GM10266 (cell line): ENCODE measurements at regions not wholly inside any gene's neighbourhood (a gene's known extent, or its start where the extent isn't known, plus 50 kb on each side); places are given as distances from the start of the nearest gene placed in this dataset.

Experiments used
- DNase-seq: peaks from one replicate; pipeline ENCODE4 v3.0.0; 2012; ENCODE audit errors: extremely low spot score
- CTCF ChIP-seq: IDR thresholded peaks from 2 replicates; pipeline ENCODE4 v1.5.1; 2012; ENCODE audit warnings: mild to moderate bottlenecking, low read depth; ENCODE audit not compliant: control insufficient read depth, insufficient read depth; ENCODE audit errors: missing control alignments

- DNase-seq: no peak
- no peak for TF ChIP-seq CTCF
Observed at GRCh38 chr9:80231318-80232236, 659.8 kb downstream of the TLE4 start.

- TF ChIP-seq CTCF: no peak
Observed at GRCh38 chr9:80223897-80224296, 652.1 kb downstream of the TLE4 start.

GRCh38 chr9:80222466-80223169 lies 650.9 kb downstream of the TLE4 start:
- no peak for DNase-seq
- TF ChIP-seq CTCF: no peak

More at GRCh38 chr9:80223897-80224296, 652.1 kb downstream of the TLE4 start:
- DNase-seq: no peak

GRCh38 chr9:80218328-80218727 lies 646.6 kb downstream of the TLE4 start:
- TF ChIP-seq CTCF: no peak
- no peak for DNase-seq

GRCh38 chr9:80213613-80214012 lies 641.8 kb downstream of the TLE4 start:
- DNase-seq: no peak
- TF ChIP-seq CTCF: no peak

GRCh38 chr9:80208696-80209095 lies 636.9 kb downstream of the TLE4 start:
- DNase-seq: no peak
- no peak for TF ChIP-seq CTCF

- DNase-seq: no peak
- no peak for TF ChIP-seq CTCF
Observed at GRCh38 chr9:80204054-80204453, 632.3 kb downstream of the TLE4 start.
